ENCODE measurements at regions not wholly inside any gene's neighbourhood (a gene's known extent, or its start where the extent isn't known, plus 50 kb on each side); places are given as distances from the start of the nearest gene placed in this dataset.
"Not testable (repeated sequence)": the region's sequence is repeated elsewhere in the genome, so short reads cannot be mapped to it uniquely, and the experiment has no call there.

- Histone ChIP-seq H3K4me1 (ENCODE audit: insufficient read depth, low read length) (no peaks in the 10 kb centered on the region), H3K27ac (ENCODE audit: low read depth, low read length) (no peak overlapping the region), H3K27me3 (ENCODE audit: control insufficient read depth in 1 of 2, insufficient read depth in 2 of 2, low read length in 2 of 2) (no peaks in the 10 kb centered on the region), H3K9me3 (ENCODE audit: low read length) (no peaks in the 10 kb centered on the region), H3K4me3 (ENCODE audit: low read depth in 1 of 2, low read length in 2 of 2) (no peak overlapping the region), H3K36me3 (ENCODE audit: insufficient read depth, low read length) (no peaks in the 10 kb centered on the region), H3K9ac (ENCODE audit: low read length) (no peak overlapping the region)
These were observed 199.9 kb downstream of the LRIG3 start for GRCh38 chr12:58720421-58720820.

GRCh38 chr12:58725400-58726105, 194.8 kb downstream of the LRIG3 start:
- H3K9ac ChIP-seq (ENCODE audit: low read length) = no peak overlapping the region
- no peaks in the 10 kb centered on the region for H3K36me3 ChIP-seq (ENCODE audit: insufficient read depth, low read length)
- no peak overlapping the region for H3K27ac ChIP-seq (ENCODE audit: low read depth, low read length)
- H3K27me3 ChIP-seq (ENCODE audit: control insufficient read depth in 1 of 2, insufficient read depth in 2 of 2, low read length in 2 of 2) = no peaks in the 10 kb centered on the region
- no peak overlapping the region for H3K4me3 ChIP-seq (ENCODE audit: low read depth in 1 of 2, low read length in 2 of 2)
- H3K4me1 ChIP-seq (ENCODE audit: insufficient read depth, low read length) = no peaks in the 10 kb centered on the region
- H3K9me3 ChIP-seq (ENCODE audit: low read length) = no peaks in the 10 kb centered on the region

- Histone ChIP-seq H3K27ac (ENCODE audit: low read depth, low read length) (no peak overlapping the region), H3K9me3 (ENCODE audit: low read length) (no peaks in the 10 kb centered on the region), H3K9ac (ENCODE audit: low read length) (no peak overlapping the region), H3K27me3 (ENCODE audit: control insufficient read depth in 1 of 2, insufficient read depth in 2 of 2, low read length in 2 of 2) (no peaks in the 10 kb centered on the region), H3K4me1 (ENCODE audit: insufficient read depth, low read length) (no peaks in the 10 kb centered on the region), H3K4me3 (ENCODE audit: low read depth in 1 of 2, low read length in 2 of 2) (no peak overlapping the region), H3K36me3 (ENCODE audit: insufficient read depth, low read length) (no peaks in the 10 kb centered on the region)
These were observed 192.8 kb downstream of the LRIG3 start for GRCh38 chr12:58727521-58727920.

DNA sequence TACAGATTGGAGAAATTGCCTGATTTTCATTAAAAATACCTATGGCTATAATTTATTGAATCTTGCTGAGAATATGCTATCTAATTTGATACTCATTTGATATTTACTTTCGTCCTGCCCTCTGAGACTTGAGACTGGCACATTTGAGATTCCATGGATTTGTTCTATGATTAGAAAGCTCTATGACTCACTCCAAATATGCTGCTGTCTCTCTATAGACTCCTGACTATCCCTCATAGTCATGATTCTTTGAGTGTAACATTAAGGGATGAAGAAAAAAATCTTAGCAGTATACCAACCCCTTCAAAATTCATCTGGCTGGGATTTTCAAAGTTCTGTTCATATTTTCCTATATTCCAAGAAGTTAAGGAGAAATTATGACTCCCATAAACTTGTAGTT, 191.9 kb downstream of the LRIG3 start:
- H3K9me3 ChIP-seq (ENCODE audit: low read length) = no peaks in the 10 kb centered on the region
- H3K4me1 ChIP-seq (ENCODE audit: insufficient read depth, low read length) = no peaks in the 10 kb centered on the region
- no peak overlapping the region for H3K9ac ChIP-seq (ENCODE audit: low read length)
- no peak overlapping the region for H3K4me3 ChIP-seq (ENCODE audit: low read depth in 1 of 2, low read length in 2 of 2)
- no peaks in the 10 kb centered on the region for H3K27me3 ChIP-seq (ENCODE audit: control insufficient read depth in 1 of 2, insufficient read depth in 2 of 2, low read length in 2 of 2)
- H3K27ac ChIP-seq (ENCODE audit: low read depth, low read length) = no peak overlapping the region
- no peaks in the 10 kb centered on the region for H3K36me3 ChIP-seq (ENCODE audit: insufficient read depth, low read length)

GRCh38 chr12:58731096-58731495, 189.2 kb downstream of the LRIG3 start:
- Histone ChIP-seq H3K36me3 (ENCODE audit: insufficient read depth, low read length) (no peaks in the 10 kb centered on the region), H3K9ac (ENCODE audit: low read length) (no peak overlapping the region), H3K9me3 (ENCODE audit: low read length) (no peaks in the 10 kb centered on the region), H3K27ac (ENCODE audit: low read depth, low read length) (no peak overlapping the region), H3K27me3 (ENCODE audit: control insufficient read depth in 1 of 2, insufficient read depth in 2 of 2, low read length in 2 of 2) (no peaks in the 10 kb centered on the region), H3K4me1 (ENCODE audit: insufficient read depth, low read length) (no peaks in the 10 kb centered on the region), H3K4me3 (ENCODE audit: low read depth in 1 of 2, low read length in 2 of 2) (no peak overlapping the region)

DNA sequence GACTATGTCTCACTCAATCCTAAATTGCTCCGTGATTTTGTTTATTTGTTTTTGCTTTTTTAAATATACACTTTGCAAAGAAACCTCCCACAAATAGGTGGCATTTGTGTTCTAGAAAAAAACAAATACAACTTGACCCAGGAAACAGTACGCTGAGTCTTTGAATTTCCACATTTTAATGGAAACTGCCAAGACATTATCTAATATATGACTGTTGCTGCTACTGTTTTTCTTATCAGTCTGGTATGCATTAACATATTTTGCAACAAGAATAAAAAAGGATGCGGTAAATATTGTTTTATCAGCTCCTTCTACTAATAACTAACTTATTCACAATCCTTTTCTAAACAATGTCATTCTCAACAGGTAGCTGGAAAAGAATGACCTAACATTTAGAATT, 187.4 kb downstream of the LRIG3 start:
- H3K4me3 ChIP-seq (ENCODE audit: low read depth in 1 of 2, low read length in 2 of 2) = no peak overlapping the region
- H3K9me3 ChIP-seq (ENCODE audit: low read length) = no peaks in the 10 kb centered on the region
- H3K4me1 ChIP-seq (ENCODE audit: insufficient read depth, low read length) = no peaks in the 10 kb centered on the region
- no peaks in the 10 kb centered on the region for H3K36me3 ChIP-seq (ENCODE audit: insufficient read depth, low read length)
- no peak overlapping the region for H3K27ac ChIP-seq (ENCODE audit: low read depth, low read length)
- no peaks in the 10 kb centered on the region for H3K27me3 ChIP-seq (ENCODE audit: control insufficient read depth in 1 of 2, insufficient read depth in 2 of 2, low read length in 2 of 2)
- H3K9ac ChIP-seq (ENCODE audit: low read length) = no peak overlapping the region

- no peaks in the 10 kb centered on the region for H3K27me3 ChIP-seq (ENCODE audit: control insufficient read depth in 1 of 2, insufficient read depth in 2 of 2, low read length in 2 of 2)
- no peaks in the 10 kb centered on the region for H3K36me3 ChIP-seq (ENCODE audit: insufficient read depth, low read length)
- no peak overlapping the region for H3K27ac ChIP-seq (ENCODE audit: low read depth, low read length)
- no peaks in the 10 kb centered on the region for H3K9me3 ChIP-seq (ENCODE audit: low read length)
- H3K9ac ChIP-seq (ENCODE audit: low read length) = no peak overlapping the region
- H3K4me1 ChIP-seq (ENCODE audit: insufficient read depth, low read length) = no peaks in the 10 kb centered on the region
- H3K4me3 ChIP-seq (ENCODE audit: low read depth in 1 of 2, low read length in 2 of 2) = no peak overlapping the region
These were observed 179.1 kb downstream of the LRIG3 start for GRCh38 chr12:58741226-58741625.

GRCh38 chr12:58745348-58746125, 174.8 kb downstream of the LRIG3 start:
- Histone ChIP-seq H3K27ac (ENCODE audit: low read depth, low read length) (no peak overlapping the region), H3K9me3 (ENCODE audit: low read length) (no peaks in the 10 kb centered on the region), H3K4me3 (ENCODE audit: low read depth in 1 of 2, low read length in 2 of 2) (no peak overlapping the region), H3K9ac (ENCODE audit: low read length) (no peak overlapping the region), H3K27me3 (ENCODE audit: control insufficient read depth in 1 of 2, insufficient read depth in 2 of 2, low read length in 2 of 2) (no peaks in the 10 kb centered on the region), H3K4me1 (ENCODE audit: insufficient read depth, low read length) (no peaks in the 10 kb centered on the region), H3K36me3 (ENCODE audit: insufficient read depth, low read length) (no peaks in the 10 kb centered on the region)

DNA sequence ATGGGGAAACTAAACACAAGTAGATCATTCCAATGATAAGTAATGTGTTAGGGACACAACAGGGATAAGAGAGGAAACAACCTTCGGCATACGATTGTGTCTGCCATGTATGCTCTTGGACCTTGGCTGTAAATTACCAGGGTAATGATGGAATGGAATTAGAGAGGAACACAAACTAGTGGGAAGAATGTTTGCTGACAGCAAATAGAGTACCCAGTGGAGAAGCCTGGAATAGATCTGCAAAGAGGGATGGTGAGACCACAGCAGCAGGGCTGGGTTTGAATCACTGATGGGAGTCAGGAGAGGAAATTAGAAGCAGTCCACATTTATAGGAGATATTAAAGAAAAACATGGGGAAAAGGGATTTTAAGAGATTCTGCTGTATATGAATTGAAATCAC, 172.8 kb downstream of the LRIG3 start:
- Histone ChIP-seq H3K4me3 (ENCODE audit: low read depth in 1 of 2, low read length in 2 of 2) (no peak overlapping the region), H3K36me3 (ENCODE audit: insufficient read depth, low read length) (no peaks in the 10 kb centered on the region), H3K9ac (ENCODE audit: low read length) (no peak overlapping the region), H3K27ac (ENCODE audit: low read depth, low read length) (no peak overlapping the region), H3K4me1 (ENCODE audit: insufficient read depth, low read length) (no peaks in the 10 kb centered on the region), H3K9me3 (ENCODE audit: low read length) (no peaks in the 10 kb centered on the region), H3K27me3 (ENCODE audit: control insufficient read depth in 1 of 2, insufficient read depth in 2 of 2, low read length in 2 of 2) (no peaks in the 10 kb centered on the region)

- Histone ChIP-seq H3K27ac (ENCODE audit: low read depth, low read length) (no peak overlapping the region), H3K4me3 (ENCODE audit: low read depth in 1 of 2, low read length in 2 of 2) (no peak overlapping the region), H3K4me1 (ENCODE audit: insufficient read depth, low read length) (no peaks in the 10 kb centered on the region), H3K9ac (ENCODE audit: low read length) (no peak overlapping the region), H3K36me3 (ENCODE audit: insufficient read depth, low read length) (no peaks in the 10 kb centered on the region), H3K9me3 (ENCODE audit: low read length) (no peaks in the 10 kb centered on the region), H3K27me3 (ENCODE audit: control insufficient read depth in 1 of 2, insufficient read depth in 2 of 2, low read length in 2 of 2) (no peaks in the 10 kb centered on the region)
These were observed 169.8 kb downstream of the LRIG3 start for GRCh38 chr12:58750484-58750883.

DNA sequence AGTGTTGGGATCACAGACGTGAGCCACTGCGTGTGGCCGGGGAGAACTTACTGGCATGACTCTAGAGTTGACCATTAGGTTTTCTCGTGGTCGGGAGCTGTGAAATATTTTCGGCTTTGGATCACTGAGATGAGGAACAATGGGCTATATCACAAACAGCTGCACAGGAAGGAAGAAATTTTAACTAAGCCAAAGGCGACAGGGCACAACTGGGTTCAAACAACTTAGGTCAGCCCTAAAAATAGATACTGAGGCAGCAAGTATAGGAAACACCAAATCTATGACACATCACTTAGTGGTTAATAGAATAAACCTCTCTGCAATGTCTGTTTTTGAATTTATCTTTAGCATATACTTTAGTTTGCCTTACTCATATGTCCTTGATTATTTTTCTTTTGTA, 162.9 kb downstream of the LRIG3 start:
- no peak overlapping the region for H3K4me3 ChIP-seq (ENCODE audit: low read depth in 1 of 2, low read length in 2 of 2)
- no peaks in the 10 kb centered on the region for H3K36me3 ChIP-seq (ENCODE audit: insufficient read depth, low read length)
- H3K27ac ChIP-seq (ENCODE audit: low read depth, low read length) = no peak overlapping the region
- H3K9ac ChIP-seq (ENCODE audit: low read length) = no peak overlapping the region
- no peaks in the 10 kb centered on the region for H3K27me3 ChIP-seq (ENCODE audit: control insufficient read depth in 1 of 2, insufficient read depth in 2 of 2, low read length in 2 of 2)
- H3K4me1 ChIP-seq (ENCODE audit: insufficient read depth, low read length) = no peaks in the 10 kb centered on the region
- no peaks in the 10 kb centered on the region for H3K9me3 ChIP-seq (ENCODE audit: low read length)

DNA sequence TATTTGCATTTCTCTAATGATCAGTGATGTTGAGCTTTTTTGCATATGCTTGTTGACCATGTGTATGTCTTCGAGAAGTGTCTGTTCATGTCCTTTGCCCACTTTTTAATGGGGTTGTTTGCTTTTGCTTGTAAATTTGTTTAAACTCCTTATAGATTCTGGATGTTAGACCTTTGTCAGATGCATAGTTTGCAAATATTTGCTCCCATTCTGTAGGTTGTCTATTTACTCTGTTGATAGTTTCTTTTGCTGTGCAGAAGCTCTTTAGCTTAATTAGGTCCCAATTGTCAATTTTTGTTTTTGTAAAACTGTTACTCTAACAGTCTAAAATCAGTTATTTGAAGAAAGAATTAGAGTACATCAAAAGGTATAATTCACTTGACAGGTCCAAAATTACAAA, 160.6 kb downstream of the LRIG3 start:
- H3K9me3 ChIP-seq (ENCODE audit: low read length); H3K4me3 ChIP-seq (ENCODE audit: low read depth in 1 of 2, low read length in 2 of 2); H3K9ac ChIP-seq (ENCODE audit: low read length); H3K4me1 ChIP-seq (ENCODE audit: insufficient read depth, low read length); H3K27me3 ChIP-seq (ENCODE audit: control insufficient read depth in 1 of 2, insufficient read depth in 2 of 2, low read length in 2 of 2); H3K36me3 ChIP-seq (ENCODE audit: insufficient read depth, low read length); H3K27ac ChIP-seq (ENCODE audit: low read depth, low read length): not testable (repeated sequence)
